ENCODE measurements at regions not wholly inside any gene's neighbourhood (a gene's known extent, or its start where the extent isn't known, plus 50 kb on each side); places are given as distances from the start of the nearest gene placed in this dataset.

- TF ChIP-seq GATA2 (IDR thresholded peaks at IDR 0.05; ENCODE audit: low read depth, low read length): no peak
- TF ChIP-seq GATA3 (IDR thresholded peaks at IDR 0.05; ENCODE audit: low read depth, low read length): no peak
These were observed 409.3 kb upstream of the TBX3 start for GRCh38 chr12:115093261-115093660.
